Middle frontal gyrus (tissue), 1 donor: ENCODE measurements at regions not wholly inside any gene's neighbourhood (a gene's known extent, or its start where the extent isn't known, plus 50 kb on each side); places are given as distances from the start of the nearest gene placed in this dataset.

ENCODE experiments used
- DNase-seq: peaks from one replicate; pipeline ENCODE4 v3.0.0-alpha.2; 2015; ENCODE audit warnings: low spot score; ENCODE audit errors: extremely low spot score

DNA sequence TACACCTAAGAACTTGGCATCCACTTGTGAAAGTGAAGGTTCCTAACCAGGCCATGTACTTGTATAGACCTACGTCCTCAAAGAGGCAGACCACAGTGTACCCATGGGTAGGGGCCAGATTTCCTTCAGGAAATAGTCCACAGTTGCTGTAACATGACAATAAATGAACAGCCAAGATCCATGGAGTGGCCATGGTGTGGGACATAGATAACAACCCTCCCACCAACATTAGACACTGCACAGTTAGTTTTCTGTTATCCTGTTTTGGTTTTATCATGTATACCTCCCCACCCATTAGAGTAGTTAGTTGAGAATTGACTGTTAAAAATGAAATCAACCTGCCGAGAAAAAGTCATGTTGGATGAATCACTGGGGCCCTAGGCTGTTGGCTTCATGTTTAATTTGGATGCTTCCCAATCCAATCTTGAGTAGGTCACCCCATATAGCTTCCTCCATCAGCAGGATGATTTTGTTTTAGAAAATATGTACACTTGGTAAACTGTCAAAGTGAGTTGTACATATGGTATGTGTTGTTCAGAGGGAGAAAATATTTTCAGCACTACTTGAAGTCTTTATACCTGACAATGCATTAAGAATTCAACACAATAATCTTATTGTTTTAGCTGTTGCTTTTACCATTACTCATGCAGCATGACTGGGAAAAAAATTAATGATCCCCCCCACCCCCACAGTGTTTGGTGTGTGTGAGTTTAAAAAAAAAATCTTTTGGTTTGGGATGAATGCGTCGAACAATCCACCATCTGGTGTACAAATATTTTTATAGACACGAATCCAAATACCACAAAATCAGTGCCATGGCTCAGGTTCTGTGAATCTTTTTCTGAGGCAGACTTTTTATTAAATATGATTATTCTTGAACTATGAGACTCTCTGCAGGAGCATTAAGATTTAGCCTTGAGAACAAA, 88.3 kb upstream of the ARHGAP29 start:
- DNase-seq, result no peak

- no peak for DNase-seq
Measured at GRCh38 chr1:94324178-94324544, 86.8 kb upstream of the ARHGAP29 start.

- no peak for DNase-seq
Measured at GRCh38 chr1:94323311-94324177, 86.2 kb upstream of the ARHGAP29 start.

DNA sequence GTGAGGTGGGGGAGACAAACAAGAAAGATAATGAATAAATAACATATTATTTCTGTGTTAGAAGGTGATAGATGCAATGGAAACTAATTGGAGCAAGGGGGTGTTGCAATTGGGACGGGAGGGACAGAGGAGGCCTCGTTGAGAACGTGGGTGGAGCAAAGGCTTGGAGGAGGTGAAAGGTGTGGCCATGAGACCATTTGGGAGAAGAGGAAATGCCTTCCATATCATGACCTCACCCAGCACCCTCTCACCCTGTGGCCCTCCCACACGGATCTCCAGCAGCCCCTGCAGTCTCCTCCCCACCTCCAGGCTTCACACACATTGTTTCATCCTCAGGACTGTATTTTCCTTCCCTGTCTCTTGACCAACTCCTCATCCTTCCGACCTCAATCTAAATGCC, 85.3 kb upstream of the ARHGAP29 start:
- DNase-seq, result no peak

GRCh38 chr1:94321662-94322061, 84.3 kb upstream of the ARHGAP29 start:
- no peak for DNase-seq

GRCh38 chr1:94319319-94320102, 82.1 kb upstream of the ARHGAP29 start:
- DNase-seq, result no peak

GRCh38 chr1:94318505-94319030, 81.2 kb upstream of the ARHGAP29 start:
- DNase-seq, result no peak

DNA sequence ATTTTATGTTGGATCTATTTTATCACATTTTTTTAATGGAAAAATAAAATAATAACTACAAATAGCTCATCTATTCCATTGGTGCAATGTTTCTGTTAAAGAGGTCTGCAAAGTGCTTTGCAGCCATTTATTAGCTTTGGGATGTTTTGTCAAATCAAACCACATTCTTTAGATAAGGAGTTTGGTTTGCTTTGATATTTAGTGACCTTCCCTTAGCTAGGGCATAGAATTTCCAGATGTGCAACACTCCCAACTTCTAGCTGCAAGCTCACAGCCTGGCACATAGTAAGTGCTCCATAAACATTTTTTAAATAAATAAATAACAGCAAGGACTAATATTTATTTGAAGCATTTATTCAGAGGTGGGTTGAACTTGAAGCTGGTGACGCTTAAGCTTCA, 80.4 kb upstream of the ARHGAP29 start:
- DNase-seq, result no peak

- no peak for DNase-seq
Measured at GRCh38 chr1:94316836-94317789, 79.7 kb upstream of the ARHGAP29 start.

GRCh38 chr1:94316183-94316582, 78.8 kb upstream of the ARHGAP29 start:
- DNase-seq, result no peak

- no peak for DNase-seq
Measured at GRCh38 chr1:94315552-94316116, 78.2 kb upstream of the ARHGAP29 start.

- no peak for DNase-seq
Measured at GRCh38 chr1:94314222-94314858, 77.0 kb upstream of the ARHGAP29 start.

GRCh38 chr1:94310570-94311270, 73.3 kb upstream of the ARHGAP29 start:
- no peak for DNase-seq

- no peak for DNase-seq
Measured at GRCh38 chr1:94309829-94310569, 72.6 kb upstream of the ARHGAP29 start.

DNA sequence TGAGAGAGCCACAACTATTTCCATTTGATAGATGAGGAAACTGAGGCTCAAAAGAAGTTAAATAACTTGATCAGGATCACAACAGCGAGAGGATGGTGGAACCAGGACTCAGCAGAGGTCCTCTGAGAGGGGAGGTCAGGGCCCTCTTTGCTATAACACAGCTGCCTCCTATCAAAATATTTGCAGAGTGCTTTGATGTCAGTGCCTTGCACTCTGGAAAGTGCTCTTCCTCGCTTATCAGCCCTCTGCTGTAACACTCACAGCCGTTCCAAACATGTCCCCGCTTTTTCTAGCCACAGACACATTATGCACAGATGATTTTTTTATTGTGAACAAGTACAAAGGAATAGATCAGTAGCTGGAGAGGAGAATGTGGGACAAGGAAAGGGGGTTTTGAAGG, 71.8 kb upstream of the ARHGAP29 start:
- DNase-seq, result no peak

DNA sequence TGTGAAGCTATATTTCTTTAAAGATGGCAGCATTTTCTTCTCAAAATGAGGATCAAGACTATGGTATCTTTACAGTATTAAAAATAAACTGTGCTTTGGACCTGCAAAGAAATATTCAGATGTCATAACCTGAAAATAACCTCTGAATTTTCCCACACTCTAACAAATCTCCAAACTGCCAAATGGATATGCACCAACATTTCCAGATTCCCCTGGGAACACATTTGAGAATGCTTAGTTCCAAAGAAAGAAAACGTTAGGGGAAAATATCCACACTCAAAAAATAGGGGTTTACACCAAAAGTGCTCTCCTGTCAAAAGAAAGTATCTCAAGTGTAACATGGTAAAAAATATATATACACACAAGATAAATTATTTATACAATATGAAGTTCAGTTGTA, 69.1 kb upstream of the ARHGAP29 start:
- no peak for DNase-seq

DNA sequence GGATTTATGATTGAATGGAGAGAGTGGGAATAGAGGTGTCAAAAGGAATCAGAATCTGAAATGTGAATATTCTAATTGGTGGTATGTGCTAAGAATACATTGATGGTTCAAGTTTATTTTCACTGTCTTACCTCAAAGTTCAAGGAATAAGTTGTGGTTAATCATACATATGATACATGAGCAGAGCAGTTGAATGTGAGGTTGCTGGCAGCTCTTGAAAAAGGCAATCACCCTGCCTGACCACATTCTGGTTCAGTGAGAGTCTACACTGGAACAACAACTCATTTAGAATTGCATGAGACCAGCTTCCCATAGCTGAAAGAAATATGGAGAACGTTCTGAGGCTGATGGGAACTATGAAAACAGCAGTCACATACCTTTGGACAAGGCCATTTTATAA, 68.3 kb upstream of the ARHGAP29 start:
- DNase-seq, result no peak

GRCh38 chr1:94304553-94304952, 67.2 kb upstream of the ARHGAP29 start:
- no peak for DNase-seq
